Left colon (tissue), 2 donors: ENCODE measurements at regions not wholly inside any gene's neighbourhood (a gene's known extent, or its start where the extent isn't known, plus 50 kb on each side); places are given as distances from the start of the nearest gene placed in this dataset.
A peak's percentile ranks its signal among the peaks of the same experiment; 100 is the strongest.
"Not testable (repeated sequence)": the region's sequence is repeated elsewhere in the genome, so short reads cannot be mapped to it uniquely, and the experiment has no call there.

Experiments used
- ATAC-seq: fragments of 200-7000 bp; cut with Tn5 transposase; one replicate; pipeline ENCODE4 v1.9.1; 2020; ENCODE audit warnings: mild to moderate bottlenecking, moderate library complexity
- DNase-seq, 2 donors: peaks; one replicate each; pipeline ENCODE4 v3.0.0-alpha.2; 2020
- intact Hi-C, 2 donors: fragments of 100-400 bp; cut with DNase I in 1 of 2; cut with micrococcal nuclease in 1 of 2; formaldehyde crosslinking; loops; one replicate each; pipeline versions ENCODE4 v1.11.2 to v1.14.0; 2022; cut with DNase I, micrococcal nuclease
- donor health status: DM: no; HTN: no; CAD: no.
- donor health status: DM: yes; HTN: yes; CAD: no.

DNA sequence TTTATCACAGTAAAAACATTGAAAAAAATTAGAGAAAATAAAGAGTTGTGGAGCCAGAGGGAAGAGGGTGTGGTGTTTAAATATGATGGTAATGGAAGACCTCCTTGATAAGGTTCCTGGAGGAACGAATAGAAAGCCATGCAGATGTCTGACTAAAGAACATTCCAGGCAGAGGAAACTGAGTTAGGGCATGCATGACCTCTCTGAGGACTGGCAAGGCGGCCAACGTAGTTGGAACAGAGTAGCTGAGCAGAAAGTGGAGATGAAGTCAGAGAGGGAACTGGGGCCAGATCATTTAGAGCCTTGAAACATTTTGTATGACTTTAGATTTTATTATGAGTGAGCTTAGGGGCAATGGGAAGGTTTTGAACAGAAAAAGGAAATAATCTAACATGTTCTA is 377.5 kb downstream of the HLX start:
- no peak for ATAC-seq

GRCh38 chr1:221257548-221257947 is 378.3 kb downstream of the HLX start:
- intact Hi-C loops, ATAC-seq, DNase-seq: not testable (repeated sequence)

More for the DNA sequence above, 377.5 kb downstream of the HLX start:
- DNase-seq, result no peak
- intact Hi-C loops, result no loop called here

DNA sequence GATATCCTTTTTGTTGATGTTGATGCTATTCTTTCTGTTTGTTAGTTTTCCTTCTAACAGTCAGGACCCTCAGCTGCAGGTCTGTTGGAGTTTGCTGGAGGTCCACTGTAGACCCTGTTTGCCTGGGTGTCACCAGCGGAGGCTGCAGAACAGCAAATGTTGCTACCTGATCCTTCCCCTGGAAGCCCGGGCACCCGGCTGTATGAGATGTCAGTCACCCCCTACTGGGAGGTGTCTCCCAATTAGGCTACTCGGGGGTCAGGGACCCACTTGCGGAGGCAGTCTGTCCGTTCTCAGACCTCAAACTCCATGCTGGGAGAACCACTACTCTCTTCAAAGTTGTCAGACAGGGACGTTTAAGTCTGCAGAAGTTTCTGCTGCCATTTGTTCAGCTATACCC is 383.4 kb downstream of the HLX start:
- intact Hi-C loops, DNase-seq: not testable (repeated sequence)

GRCh38 chr1:221263831-221264767 is 384.9 kb downstream of the HLX start:
- DNase-seq, result peak in 1 of 2 donors; percentile 19
- no peak for ATAC-seq
- intact Hi-C loops, result no loop called here

More for the DNA sequence above, 383.4 kb downstream of the HLX start:
- ATAC-seq, result not testable (repeated sequence)

GRCh38 chr1:221264848-221265247 is 385.6 kb downstream of the HLX start:
- intact Hi-C loops, result no loop called here
- ATAC-seq, result no peak

GRCh38 chr1:221268295-221268694 is 389.1 kb downstream of the HLX start:
- no peak for DNase-seq
- no peak for ATAC-seq
- intact Hi-C loops, result no loop called here

More at GRCh38 chr1:221264848-221265247, 385.6 kb downstream of the HLX start:
- no peak for DNase-seq

DNA sequence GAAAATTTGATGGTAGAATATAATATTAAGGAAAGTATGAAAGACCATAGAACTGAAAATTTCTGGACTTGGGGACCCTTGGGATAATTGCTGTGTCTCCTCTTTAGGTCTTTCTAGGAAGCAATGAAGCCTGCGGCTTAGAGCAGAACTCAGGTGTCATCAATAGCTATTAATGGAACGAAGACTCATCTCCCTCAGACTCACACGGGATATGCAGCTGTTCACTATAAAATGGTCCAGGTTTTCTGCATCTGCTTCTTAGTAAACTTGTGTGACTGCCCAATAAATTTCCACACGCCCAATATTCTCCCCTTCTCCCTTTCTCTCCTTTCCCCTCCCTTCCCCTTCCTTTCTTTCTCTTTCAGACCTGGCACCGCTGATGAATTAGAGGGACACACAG is 392.5 kb downstream of the HLX start:
- DNase-seq (no peak), ATAC-seq (no peak)
- intact Hi-C loops, result no loop called here

- ATAC-seq (no peak), DNase-seq (no peak)
- intact Hi-C loops, result no loop called here
Observed at GRCh38 chr1:221272940-221273339, 393.7 kb downstream of the HLX start.

DNA sequence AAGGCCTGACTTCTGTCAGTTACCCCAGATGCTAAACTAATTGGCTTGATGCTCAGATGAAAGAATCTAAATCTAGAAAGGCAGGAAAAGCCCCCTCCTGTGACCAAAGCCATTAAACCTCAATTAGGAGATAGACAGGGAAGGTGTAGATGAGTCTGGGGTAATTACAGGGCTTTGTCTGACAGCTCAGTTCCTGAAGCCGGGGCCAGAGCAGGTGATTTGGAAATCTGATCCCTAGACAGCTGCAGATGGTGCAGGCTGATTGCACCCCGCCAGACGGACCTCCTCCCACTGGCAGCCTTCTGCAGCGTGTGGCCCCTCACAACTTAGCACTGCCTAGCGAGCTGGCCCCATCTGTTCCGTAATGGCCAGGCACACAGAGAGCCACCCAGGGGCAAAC is 395.1 kb downstream of the HLX start:
- intact Hi-C loops, result no loop called here
- ATAC-seq, result no peak

GRCh38 chr1:221276896-221277409 is 397.7 kb downstream of the HLX start:
- no peak for ATAC-seq
- DNase-seq, result no peak
- intact Hi-C loops, result no loop called here

More for the DNA sequence above, 395.1 kb downstream of the HLX start:
- DNase-seq, result no peak

- no peak for DNase-seq
Observed at GRCh38 chr1:221279146-221279545, 399.9 kb downstream of the HLX start.

GRCh38 chr1:221283532-221283931 is 404.3 kb downstream of the HLX start:
- no peak for DNase-seq

More at GRCh38 chr1:221279146-221279545, 399.9 kb downstream of the HLX start:
- ATAC-seq, result no peak
- intact Hi-C loops, result no loop called here

GRCh38 chr1:221284028-221284427 is 404.8 kb downstream of the HLX start:
- ATAC-seq (no peak), DNase-seq (no peak)
- intact Hi-C loops, result loop anchor here in 1 of 2 donors (10.0 kb wide), 1 partner anchor 121 kb away; no protein-coding TSS in a partner anchor

More at GRCh38 chr1:221283532-221283931, 404.3 kb downstream of the HLX start:
- intact Hi-C loops, result loop anchor here in 1 of 2 donors (10.0 kb wide), 1 partner anchor 121 kb away; no protein-coding TSS in a partner anchor
- ATAC-seq, result no peak

- intact Hi-C loops, result loop anchor here in 1 of 2 donors (10.0 kb wide), 1 partner anchor 120 kb away; no protein-coding TSS in a partner anchor
- not testable (repeated sequence) for ATAC-seq, DNase-seq
Observed at GRCh38 chr1:221284991-221285390, 405.7 kb downstream of the HLX start.

DNA sequence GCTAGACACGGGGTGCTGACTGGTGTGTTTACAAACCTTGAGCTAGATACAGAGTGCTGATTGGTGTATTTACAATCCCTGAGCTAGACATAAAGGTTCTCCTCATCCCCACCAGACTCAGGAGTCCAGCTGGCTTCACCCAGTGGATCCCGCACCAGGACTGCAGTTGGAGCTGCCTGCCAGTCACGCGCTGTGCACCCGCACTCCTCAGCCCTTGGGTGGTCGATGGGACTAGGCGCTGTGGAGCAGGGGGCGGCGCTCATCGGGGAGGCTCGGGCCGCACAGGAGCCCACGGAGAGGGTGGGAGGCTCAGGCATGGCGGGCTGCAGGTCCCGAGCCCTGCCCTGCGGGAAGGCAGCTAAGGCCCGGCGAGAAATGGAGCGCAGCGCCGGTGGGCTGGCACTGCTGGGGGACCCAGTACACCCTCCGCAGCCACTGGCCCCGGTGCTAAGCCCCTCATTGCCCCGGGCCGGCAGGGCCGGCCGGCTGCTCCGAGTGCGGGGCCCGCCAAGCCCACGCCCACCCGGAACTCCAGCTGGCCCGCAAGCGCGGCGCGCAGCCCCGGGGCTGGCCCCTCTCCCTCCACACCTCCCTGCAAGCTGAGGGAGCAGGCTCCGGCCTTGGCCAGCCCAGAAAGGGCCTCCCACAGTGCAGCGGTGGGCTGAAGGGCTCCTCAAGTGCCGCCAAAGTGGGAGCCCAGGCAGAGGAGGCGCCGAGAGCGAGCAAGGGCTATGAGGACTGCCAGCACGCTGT is 406.4 kb downstream of the HLX start:
- not testable (repeated sequence) for DNase-seq, ATAC-seq
- intact Hi-C loops, result loop anchor here in 1 of 2 donors (10.0 kb wide), 1 partner anchor 119 kb away; no protein-coding TSS in a partner anchor

DNA sequence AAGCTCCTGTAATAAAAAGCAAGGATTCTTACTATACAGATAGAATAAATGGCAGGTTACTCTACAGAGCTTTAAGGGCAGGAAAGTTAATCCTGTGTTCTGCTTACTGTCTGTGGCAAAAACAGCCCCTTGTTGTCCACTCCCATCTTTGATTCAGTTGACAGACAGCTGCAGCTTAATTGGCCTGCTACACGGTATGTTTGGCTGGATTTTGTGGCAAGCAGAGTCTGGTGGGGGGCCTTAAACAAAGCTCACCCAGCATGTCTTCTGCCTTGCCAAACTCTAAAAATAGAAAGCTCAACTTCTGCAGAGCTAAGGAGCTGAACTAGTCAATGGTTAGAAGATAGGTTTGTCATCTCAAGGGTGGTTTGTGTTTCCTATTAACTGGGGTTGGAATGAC is 407.2 kb downstream of the HLX start:
- ATAC-seq (no peak), DNase-seq (no peak)
- intact Hi-C loops, result loop anchor here in 1 of 2 donors (10.0 kb wide), 1 partner anchor 118 kb away; no protein-coding TSS in a partner anchor

GRCh38 chr1:221289103-221289502 is 409.9 kb downstream of the HLX start:
- no peak for DNase-seq
- intact Hi-C loops, result loop anchor here in 1 of 2 donors (10.0 kb wide), 1 partner anchor 116 kb away; no protein-coding TSS in a partner anchor
- ATAC-seq, result no peak

DNA sequence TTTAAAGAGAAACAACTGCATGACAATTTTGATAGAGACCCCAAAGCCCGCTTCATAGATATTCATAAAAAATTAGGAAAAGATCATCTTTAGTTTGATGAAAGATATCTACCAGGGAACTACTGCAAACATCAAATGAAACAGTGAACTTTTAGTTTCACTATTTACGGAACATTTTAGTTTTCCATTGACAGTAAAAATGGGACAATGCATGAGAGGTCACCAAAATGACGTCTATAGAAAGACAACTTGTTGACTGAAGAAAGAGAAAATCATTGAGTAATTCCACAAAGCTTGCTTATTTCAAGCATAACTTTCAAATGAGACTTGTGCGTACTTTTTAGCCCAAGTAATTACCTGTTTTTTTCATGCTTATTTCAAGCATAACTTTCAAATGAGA is 411.4 kb downstream of the HLX start:
- intact Hi-C loops, result no loop called here
- DNase-seq, result no peak
- no peak for ATAC-seq

DNA sequence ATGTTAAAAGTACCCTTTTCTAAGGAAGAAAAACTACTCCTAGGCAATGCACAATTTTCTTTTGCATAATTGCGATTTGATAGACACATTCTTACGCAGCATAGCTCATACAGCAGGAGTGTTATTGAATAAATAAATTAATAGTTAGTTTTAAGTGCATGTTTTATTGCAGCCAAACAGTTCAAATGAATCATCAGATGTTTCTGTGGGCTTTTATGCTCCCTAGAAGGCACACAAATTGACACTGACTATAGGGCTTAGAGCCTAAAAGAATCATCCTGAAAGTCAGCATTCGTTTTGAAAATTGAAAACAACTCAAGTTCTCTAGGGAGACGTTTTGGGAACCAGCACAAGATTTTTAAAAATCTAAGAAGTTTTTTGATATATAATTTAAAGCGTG is 411.9 kb downstream of the HLX start:
- intact Hi-C loops, result no loop called here
- no peak for DNase-seq
- ATAC-seq, result no peak
